GM12865 (cell line): ENCODE measurements at regions not wholly inside any gene's neighbourhood (a gene's known extent, or its start where the extent isn't known, plus 50 kb on each side); places are given as distances from the start of the nearest gene placed in this dataset.

Experiments
- DNase-seq: peaks from one replicate; pipeline ENCODE4 v3.0.0; 2010; ENCODE audit warnings: low read depth
- H3K4me3 ChIP-seq: 2 replicates; pipeline ENCODE4 v1.5.1; 2011; ENCODE audit warnings: mild to moderate bottlenecking, low read depth, low read length, control low read depth
- CTCF ChIP-seq: IDR thresholded peaks from 2 replicates; pipeline ENCODE4 v1.5.1; 2011; ENCODE audit warnings: low read length, control low read depth, low read depth, inconsistent platforms; ENCODE audit not compliant: insufficient read depth; ENCODE audit errors: missing control alignments

GRCh38 chr7:125568799-125569198 is 639.2 kb upstream of the POT1 start:
- no peak overlapping the region for H3K4me3 ChIP-seq
- TF ChIP-seq CTCF: no peak
- peak; percentile 81 for DNase-seq

- no peak for DNase-seq
- TF ChIP-seq CTCF: no peak
- no peak overlapping the region for H3K4me3 ChIP-seq
Measured at GRCh38 chr7:125567686-125568085, 638.1 kb upstream of the POT1 start.

GRCh38 chr7:125563964-125564529 is 634.4 kb upstream of the POT1 start:
- H3K4me3 ChIP-seq: no peak overlapping the region
- DNase-seq: no peak
- TF ChIP-seq CTCF: no peak

GRCh38 chr7:125563557-125563956 is 633.9 kb upstream of the POT1 start:
- DNase-seq: no peak
- no peak for TF ChIP-seq CTCF
- H3K4me3 ChIP-seq: no peak overlapping the region

- no peak for TF ChIP-seq CTCF
- peak; percentile 9 for DNase-seq
- peak overlapping the region; percentile 11; the same call in 1 of the 2 replicates for H3K4me3 ChIP-seq
Measured at GRCh38 chr7:125561006-125561405, 631.4 kb upstream of the POT1 start.

- TF ChIP-seq CTCF: no peak
- DNase-seq: no peak
Measured at GRCh38 chr7:125559921-125560320, 630.3 kb upstream of the POT1 start.

GRCh38 chr7:125555916-125556315 is 626.3 kb upstream of the POT1 start:
- no peak overlapping the region for H3K4me3 ChIP-seq
- no peak for TF ChIP-seq CTCF
- no peak for DNase-seq

More at GRCh38 chr7:125559921-125560320, 630.3 kb upstream of the POT1 start:
- H3K4me3 ChIP-seq: no peak overlapping the region
